Activated CD8-positive, alpha-beta memory T cell treated with anti-CD3 and anti-CD28 coated beads, Interleukin-2, amount 50 U/mL, for 24 hours (primary cell): ENCODE measurements at regions not wholly inside any gene's neighbourhood (a gene's known extent, or its start where the extent isn't known, plus 50 kb on each side); places are given as distances from the start of the nearest gene placed in this dataset.
"Not testable (repeated sequence)": the region's sequence is repeated elsewhere in the genome, so short reads cannot be mapped to it uniquely, and the experiment has no call there.

Experiments
- DNase-seq: peaks from one replicate; pipeline ENCODE4 v3.0.0-alpha.2; 2020; ENCODE audit errors: extremely low read depth

DNA sequence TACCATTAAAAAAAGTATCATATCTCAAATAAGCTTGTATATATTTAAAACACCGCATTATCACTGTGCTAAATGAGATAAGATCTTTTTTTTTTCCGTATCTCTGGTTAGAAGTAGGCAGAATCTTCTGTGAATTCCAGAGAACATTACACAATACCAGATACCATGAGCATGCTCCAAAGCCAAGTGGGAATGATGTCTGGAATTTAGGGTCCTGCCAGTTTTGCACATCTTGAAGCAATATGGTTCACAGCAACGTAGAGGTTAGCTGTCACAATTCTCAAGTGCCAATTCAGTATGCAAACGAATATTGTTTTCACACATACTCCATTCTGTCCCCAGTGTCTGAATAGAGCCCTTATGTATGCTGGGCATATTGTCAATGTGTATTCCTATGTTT lies 127.5 kb upstream of the NEIL3 start:
- DNase-seq, result no peak

DNA sequence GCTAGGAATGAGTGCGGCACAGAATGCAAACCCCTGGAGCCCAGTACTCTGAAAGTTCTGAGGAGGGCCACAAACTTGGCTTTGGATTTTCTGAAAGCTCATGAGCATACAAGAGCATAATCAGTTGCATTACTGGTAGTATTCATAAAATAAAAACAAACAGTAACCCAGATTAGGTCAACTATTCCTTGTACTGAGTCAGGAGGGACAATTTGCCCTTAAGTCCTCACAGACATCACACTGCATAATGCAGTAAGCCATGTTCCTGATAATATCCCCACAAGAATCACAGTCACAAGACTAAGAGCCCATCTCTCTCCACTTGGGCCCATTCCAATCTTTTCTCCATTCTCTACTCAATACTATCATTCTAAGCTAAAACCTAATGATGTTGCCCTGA lies 126.9 kb upstream of the NEIL3 start:
- no peak for DNase-seq

DNA sequence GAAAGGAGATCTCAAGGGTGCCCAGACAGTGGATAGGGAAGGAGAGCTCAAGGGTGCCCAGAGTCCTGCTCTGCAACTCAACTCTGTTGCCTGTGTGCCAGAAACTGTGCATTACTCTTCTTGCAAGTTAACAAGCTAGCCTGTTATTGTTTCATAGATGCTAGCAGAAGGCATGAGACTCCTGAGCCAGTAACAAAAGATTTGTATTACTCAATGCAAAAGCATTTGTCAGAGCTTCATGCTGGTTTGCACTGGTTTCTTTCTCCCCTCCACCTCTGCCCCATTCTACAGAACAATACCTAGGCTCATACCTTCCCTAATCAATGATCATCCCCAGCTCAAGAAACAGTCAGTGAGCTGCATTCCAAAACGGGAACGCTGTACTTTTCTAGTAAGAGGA lies 124.5 kb upstream of the NEIL3 start:
- no peak for DNase-seq

DNA sequence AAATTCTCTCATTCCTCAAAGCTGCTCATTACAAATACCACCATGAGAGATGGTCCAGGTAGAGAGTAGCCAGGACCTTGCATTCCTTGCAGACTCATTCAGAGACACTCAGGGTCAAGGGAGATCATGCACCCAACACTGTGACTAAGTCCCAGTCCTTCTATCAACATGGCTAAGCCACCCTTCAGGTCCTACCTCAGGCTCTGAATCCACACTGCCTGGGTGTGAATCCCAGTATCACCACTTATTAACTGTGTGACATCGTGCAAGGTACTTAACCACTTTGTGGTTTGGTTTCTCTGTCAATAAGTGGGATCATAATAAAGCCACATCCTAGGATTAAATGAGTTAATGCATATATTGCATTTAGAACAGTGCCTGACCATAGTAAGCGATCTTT lies 124.1 kb upstream of the NEIL3 start:
- DNase-seq, result no peak

DNA sequence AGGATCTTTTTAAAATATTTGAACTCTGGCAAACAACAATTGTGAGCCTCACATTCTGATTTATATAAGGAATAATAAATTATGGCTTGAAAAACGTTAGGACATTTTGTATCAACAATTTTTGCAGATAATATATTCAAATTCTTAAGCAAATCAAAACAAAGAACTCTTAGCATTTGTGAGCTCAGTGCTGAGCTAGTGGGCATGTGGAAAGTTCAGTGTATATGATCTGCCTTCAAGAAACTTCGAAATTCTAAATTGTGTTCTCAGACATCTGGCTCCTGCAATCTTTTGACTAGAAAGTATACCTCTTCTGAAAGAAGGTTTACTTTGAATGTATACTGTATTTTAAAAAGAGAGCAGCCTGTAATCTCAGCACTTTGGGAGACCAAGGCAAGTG lies 122.3 kb upstream of the NEIL3 start:
- no peak for DNase-seq

DNA sequence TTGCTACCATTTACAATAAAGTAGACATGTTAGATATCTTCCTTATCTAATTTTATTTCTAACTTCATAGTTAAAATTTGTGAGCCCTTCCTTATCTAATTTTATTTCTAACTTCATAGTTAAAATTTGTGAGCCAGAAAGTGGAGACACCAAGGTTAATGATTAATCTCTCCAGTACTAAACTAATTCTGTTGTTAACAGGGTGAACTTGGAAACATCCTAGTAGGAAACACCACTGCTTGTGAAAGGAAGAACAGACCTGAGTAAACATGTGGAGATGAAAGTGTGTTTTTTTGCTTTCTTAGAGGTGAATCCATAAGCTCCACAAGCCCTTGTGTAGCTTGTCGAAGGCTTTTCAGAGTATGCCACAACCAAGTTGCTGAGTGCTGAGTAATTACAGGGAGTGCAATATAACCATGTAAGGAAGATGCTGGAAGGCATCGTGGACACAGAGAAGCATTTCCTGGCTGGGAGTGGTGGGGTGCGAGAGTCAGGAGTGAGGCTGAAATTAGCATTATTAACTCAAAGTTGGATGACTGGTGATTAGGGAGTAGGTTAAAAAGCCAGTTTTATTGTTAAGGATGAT lies 118.6 kb upstream of the NEIL3 start:
- no peak for DNase-seq

DNA sequence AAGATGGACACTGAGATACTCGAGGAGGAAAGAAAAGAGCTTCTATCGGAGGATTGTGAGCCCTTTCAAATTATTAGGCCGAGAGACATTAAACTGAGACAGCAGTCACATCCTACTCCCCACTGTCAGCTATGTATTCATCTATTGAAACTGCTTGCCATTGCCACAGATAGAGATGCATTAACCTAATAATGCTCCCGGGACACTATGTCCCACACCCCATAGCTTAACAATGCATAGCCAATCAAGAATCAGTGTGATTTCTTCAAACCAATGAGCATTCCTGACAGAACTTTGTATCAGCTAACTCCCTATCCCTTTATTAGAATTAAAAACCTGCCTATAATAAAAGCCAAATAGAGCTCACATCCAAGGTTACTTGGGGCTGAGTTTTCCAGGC lies 118.1 kb upstream of the NEIL3 start:
- DNase-seq, result no peak

DNA sequence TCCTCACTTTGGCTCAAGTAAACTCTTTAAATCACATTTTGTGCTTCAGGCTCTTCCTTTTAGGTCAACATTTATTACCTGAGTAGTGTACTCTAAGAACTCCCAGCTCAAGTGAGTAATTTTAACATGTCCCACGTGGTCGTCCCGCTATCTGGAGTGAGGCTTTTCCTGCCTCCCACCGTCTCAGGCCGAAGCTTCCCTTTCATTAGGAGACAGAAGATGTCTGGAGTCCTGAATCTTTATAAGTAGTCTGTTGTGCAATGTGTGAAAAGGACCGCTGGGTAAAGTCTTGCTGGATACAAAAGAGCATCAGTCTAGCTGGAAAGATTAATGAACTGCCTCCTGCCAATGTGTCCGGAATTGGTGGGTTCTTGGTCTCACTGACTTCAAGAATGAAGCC lies 117.7 kb upstream of the NEIL3 start:
- no peak for DNase-seq

DNA sequence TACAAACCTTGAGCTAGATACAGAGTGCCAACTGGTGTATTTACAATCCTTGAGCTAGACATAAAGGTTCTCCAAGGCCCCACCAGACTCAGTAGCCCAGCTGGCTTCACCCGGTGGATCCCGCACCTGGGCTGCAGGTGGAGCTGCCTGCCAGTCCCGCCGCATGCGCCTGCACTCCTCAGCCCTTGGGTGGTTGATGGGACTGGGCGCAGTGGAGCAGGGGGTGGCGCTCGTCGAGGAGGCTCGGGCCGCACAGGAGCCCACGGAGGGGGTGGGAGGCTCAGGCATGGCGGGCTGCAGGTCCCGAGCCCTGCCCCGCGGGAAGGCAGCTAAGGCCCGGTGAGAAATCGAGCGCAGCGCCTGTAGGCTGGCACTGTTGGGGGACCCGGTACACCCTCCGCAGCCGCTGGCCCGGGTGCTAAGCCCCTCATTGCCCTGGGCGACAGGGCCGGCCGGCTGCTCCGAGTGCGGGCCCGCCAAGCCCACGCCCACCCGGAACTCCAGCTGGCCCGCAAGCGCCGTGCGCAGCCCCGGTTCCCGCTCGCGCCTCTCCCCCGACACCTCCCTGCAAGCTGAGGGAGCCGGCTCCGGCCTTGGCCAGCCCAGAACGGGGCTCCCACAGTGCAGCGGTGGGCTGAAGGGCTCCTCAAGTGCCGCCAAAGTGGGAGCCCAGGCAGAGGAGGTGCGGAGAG lies 116.5 kb upstream of the NEIL3 start:
- DNase-seq, result not testable (repeated sequence)

DNA sequence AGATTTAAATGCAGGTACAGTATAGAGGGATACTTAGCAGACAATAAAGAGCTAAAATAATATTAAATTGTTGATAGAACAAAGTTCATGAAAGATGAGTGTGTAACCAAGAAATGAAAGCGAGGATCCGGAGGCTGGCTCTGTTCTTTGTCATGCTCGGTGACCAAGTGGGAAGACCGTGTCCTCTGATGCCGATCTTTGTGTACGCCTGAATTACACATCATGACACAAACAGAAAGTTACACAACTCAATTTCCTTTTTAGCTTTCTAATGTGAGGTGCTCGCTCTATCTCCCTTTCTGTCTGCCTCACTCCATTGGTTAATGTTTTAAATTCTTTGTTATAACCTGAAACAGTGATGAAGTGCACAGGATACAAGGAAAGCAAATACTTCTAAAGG lies 114.8 kb upstream of the NEIL3 start:
- no peak for DNase-seq

DNA sequence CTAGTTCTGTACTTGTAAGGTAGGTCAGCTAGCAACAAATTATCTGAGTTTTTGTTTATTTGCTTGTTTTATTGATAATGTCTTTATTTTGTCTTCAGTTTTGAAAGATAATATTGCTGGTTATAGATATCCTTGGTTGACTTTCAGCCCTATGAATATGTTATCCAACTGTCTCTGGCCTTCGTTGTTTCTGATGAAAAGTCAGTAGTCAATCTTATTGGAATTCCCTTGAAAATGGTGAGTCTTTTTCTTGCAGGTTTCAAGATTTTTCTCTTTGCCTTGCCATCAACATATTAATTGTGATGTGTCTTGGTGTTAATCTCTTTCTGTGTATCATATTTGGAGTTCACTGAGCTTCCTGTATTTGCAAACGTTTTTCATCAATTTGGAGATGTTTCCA lies 113.1 kb upstream of the NEIL3 start:
- no peak for DNase-seq

DNA sequence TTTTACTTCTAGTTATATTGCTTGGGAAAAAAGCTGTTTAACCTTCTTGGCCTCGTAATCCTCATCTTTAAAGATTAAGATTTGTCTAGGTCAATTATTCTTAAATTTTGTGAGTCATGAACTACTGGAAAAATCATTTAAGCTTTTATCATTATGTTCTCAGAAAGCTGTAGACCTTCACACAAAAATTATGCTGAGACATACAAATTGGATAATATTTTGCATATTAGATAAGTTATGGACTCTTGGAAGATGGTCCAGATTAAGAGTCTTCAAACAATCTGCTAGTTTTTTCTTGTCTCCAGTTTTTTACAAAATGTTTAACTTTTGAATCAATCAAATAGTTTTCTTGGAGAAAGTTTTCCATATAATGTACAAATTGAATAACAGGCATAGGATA lies 108.1 kb upstream of the NEIL3 start:
- no peak for DNase-seq

DNA sequence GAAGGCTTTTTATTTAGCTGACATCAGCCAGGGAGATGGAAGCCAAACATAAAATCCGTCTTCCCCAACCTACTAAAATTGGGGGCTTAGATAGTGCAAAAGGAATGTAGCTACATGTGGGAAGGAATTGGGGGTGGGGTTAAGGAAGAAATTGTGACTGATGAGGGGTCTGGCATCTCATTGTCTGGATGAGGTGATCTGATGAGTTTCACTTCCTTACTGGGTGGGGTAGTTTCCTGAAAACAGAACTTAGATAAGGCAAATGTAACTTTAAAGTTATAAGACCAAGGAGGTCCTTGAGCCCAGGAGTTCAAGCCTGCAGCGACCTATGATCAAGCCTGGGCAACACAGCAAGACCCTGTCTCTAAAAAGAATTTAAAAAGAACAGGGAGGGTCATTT lies 105.5 kb upstream of the NEIL3 start:
- no peak for DNase-seq

DNA sequence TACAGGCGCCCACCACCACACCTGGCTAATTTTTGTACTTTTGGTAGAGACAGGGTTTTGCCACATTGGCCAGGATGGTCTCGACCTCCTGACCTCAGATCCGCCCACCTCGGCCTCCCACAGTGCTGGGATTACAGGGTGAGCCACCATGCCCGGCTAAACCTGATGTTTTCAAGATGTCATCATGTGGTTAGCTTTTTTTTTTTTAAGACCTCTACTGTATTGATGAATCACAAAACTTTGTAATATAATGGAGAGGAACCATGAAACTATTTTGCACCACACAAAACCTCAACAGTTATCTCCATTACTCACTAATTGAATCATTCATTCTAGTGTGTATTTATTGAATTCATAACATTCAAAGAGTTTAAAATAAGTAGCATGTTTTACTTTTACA lies 94.7 kb upstream of the NEIL3 start:
- DNase-seq, result no peak

DNA sequence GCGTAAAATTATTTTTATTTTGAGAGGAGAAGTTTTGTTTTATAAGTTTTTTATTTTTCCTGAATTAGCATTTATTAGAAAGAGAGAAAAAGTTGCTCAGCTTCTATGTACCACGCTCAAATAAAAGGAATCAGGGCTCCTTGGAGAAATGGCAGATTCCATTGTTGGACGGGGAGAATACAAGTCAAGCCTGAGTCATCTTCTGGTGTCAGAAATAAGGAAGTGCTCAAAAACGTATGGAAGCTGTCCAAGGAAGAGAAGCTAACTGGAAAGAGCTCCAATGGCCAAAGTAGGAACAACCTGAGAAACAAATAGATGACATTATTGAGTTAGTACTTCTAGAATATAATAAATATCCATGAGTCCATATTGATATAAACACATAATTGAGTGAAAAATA lies 89.3 kb upstream of the NEIL3 start:
- DNase-seq, result no peak

DNA sequence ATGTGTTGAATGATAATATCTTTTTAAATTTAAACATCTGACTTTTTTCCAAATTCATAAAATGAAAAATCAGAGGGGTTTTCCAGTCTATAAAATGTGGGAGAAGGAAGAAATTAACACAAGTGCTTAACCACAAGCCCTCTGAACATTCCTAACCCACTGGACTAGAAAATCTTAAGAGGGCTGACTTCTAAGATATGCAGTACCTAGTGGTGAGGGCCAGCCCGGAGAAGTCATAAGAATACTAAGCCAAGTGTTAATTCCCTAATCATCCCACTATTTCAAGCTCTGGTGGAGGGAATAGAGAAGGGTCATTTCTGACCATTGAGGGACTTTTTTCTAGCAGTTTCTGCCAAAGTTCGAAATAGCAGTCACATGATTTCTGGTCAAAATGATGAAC lies 86.9 kb upstream of the NEIL3 start:
- DNase-seq, result no peak

DNA sequence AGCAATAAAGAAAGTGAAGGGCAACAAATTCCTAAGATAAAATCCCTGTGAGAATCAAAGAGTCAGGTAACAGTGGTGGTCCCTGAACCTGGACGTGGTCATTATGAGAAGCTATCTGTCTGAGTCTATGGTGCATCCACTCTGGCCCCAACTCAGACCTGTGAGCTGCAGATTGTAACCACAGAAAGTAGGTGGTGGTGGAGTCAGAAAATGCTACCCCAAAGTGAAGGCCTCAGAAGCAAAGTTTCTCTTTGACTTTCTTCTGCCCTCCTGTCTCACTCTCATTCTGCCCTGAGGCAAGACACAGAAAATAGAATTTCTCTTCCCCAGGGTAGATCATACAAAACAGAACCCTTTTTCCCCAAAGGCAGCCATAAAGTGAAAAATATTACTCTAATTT lies 84.1 kb upstream of the NEIL3 start:
- no peak for DNase-seq

DNA sequence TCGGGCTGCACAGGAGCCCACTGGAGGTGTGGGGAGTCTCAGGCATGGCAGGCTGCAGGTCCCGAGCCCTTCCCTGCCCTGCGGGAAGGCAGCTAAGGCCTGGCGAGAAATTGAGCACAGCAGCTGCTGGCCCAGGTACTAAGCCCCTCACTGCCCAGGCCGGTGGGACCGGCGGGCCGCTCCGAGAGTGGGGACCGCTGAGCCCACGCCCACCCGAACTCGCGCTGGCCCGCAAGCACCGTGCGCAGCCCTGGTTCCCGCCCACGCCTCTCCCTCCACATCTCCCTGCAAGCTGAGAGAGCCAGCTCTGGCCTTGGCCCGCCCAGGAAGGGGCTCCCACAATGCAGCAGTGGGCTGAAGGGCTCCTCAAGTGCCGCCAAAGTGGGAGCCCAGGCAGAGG lies 82.0 kb upstream of the NEIL3 start:
- DNase-seq, result no peak

DNA sequence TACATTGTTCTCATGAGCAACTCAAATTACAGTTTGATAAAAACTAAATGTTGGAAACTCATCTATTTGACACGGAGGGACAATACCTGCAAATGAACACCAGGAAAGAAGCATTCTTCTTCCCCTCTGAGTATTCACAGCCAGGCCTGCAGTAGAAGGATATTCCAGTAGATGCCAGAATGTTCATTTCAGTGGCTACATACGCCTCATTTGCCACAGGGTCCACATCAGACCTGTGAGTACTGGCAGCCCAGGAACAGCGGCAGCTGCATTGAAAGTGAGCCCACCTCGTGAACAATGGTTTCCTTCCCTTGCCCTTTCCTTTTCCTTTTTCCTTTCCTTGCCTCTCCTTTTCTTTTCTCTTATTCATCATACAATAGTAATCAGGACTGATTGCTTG lies 81.1 kb upstream of the NEIL3 start:
- no peak for DNase-seq

DNA sequence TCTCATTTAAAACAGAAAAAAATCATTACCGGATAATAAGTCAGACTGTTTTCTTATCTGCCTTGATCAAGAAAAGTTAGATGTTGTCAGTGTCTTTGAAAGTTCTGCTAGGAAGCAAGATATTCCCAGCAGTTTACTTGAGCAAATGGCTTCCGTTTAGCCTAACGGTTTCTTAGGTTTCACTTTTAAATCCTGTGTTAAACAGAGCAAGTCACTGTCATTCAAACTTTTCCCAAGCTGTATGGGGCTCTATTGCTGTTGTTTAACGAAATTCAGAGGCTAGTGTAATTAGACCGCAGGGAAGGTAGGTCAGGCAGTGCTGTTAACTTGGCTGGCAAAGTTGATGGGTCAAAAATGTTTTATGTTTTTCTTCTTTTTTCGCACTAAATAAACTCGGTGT lies 80.3 kb upstream of the NEIL3 start:
- DNase-seq, result no peak

DNA sequence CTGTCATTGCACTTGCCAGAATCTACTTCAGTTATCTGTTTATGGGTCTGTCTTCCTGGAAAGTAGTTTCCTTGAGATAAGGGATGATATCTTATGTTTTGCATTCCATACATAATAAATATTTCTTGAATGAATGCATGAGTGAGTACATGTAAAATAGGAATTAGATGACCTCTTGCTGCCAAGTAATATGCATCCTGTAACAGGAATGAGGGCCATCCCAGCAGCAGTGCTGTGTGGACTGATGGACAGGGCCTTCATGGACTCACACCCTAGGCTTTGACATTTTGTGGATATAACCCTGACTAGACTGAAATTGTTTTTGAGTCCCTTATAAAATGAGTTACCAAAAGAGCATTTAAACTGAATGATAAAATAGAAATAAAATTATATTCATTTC lies 77.2 kb upstream of the NEIL3 start:
- no peak for DNase-seq

DNA sequence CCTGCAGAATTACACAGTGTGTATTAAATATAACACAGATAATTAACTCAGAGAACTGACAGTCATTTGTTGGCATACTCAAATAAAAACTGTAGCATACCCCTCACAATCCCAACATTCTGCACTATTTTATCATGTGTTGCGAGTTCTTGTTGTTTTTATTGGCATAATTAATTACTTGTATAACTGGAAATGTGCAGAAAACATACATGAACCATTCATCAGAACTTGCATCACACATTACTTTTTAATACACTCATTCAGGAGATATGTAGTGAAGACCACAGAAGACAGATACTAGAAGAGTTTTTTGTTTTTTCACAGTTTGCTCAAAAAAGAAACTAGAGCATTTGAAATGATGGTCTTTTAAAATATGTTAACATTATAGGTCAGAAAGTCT lies 74.6 kb upstream of the NEIL3 start:
- no peak for DNase-seq

DNA sequence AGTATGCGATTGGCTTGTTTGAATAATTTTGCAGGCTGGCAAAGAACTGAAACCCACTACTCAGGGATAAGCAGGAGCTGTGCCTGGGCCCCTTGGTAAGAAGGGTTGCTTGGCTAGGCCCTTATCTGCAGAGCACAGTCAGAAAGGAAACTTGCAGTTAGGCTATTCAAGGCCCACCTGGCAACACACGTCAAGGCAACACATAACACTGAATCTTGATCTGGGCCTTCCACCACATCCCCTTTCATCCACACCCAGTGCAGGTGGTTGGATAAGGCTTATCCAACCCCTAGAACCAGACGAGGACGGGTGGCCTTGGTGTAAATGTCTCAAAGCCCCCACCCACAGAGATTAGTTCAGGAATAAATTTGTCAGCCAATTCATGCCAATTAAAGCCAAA lies 72.8 kb upstream of the NEIL3 start:
- no peak for DNase-seq

DNA sequence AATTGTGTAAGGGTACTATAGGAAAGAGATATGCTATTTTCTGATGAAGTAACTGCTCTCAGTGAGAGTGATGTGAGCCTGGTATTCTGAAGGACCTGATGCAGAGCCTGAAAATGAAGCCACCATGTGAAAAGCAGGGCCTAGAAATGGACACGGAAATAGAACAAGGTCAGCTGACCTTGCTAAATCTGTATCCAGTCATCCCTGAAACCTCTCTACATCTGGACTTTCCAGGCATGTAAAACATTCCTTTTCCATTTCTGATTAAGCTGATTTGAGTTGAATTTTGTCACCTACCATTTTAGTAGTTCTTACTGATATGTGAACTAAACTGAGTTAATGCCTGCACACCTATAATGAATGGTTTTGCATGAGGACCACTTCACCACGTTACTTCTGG lies 72.4 kb upstream of the NEIL3 start:
- no peak for DNase-seq
